ENCODE measurements at regions not wholly inside any gene's neighbourhood (a gene's known extent, or its start where the extent isn't known, plus 50 kb on each side); places are given as distances from the start of the nearest gene placed in this dataset.

DNA sequence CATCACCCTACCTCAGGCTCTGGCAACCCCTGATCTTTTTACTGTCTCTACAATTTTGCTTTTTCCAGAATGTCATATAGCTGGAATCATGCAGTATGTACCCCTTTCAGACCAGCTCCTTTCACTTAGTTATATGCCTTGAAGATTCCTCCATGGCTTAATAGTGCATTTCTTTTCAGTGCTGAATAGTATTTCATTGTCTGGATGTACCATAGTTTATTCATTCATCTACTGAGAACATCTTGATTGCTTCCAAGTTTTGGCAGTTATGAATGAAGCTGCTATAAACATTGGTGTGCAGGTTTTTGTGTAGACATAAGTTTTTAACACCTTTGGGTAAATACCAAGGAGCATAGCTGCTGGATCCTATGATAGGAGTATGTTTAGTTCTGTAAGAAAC is 50.8 kb upstream of the ANP32A start:
- TF ChIP-seq, protein P1, sequence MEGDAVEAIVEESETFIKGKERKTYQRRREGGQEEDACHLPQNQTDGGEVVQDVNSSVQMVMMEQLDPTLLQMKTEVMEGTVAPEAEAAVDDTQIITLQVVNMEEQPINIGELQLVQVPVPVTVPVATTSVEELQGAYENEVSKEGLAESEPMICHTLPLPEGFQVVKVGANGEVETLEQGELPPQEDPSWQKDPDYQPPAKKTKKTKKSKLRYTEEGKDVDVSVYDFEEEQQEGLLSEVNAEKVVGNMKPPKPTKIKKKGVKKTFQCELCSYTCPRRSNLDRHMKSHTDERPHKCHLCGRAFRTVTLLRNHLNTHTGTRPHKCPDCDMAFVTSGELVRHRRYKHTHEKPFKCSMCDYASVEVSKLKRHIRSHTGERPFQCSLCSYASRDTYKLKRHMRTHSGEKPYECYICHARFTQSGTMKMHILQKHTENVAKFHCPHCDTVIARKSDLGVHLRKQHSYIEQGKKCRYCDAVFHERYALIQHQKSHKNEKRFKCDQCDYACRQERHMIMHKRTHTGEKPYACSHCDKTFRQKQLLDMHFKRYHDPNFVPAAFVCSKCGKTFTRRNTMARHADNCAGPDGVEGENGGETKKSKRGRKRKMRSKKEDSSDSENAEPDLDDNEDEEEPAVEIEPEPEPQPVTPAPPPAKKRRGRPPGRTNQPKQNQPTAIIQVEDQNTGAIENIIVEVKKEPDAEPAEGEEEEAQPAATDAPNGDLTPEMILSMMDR (IDR thresholded peaks at IDR 0.05; ENCODE audit: low read depth, low read length) = no peak
- DNase-seq (ENCODE audit: low read depth in 2 of 2) = no peak
- no peak overlapping the region for H3K4me3 ChIP-seq (replicated peaks in 1 of 2; ENCODE audit: low read depth in 2 of 2, low read length in 2 of 2)

DNA sequence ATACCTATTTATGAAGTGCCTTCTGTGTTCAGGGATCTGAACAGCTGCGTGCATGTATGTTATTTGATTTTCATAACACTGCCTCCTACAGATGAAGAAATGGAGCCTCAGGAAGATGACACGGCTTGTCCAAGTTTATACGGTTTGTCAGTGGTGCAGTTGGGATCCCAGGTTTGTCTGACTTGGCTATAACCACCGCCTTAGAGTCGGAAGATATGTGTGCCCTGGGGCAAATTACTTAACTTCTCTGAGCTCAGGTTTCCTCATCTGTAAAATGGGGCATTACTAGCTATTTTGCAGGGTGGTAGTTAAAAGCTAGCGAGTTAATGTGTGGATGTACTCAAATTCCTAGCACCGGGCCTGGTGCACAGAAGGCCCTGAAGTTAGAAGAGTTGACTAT is 54.1 kb upstream of the ANP32A start:
- no peak for DNase-seq (ENCODE audit: low read depth in 2 of 2)
- TF ChIP-seq, protein P1 (IDR thresholded peaks at IDR 0.05; ENCODE audit: low read depth, low read length) = no peak
- H3K4me3 ChIP-seq (replicated peaks in 1 of 2; ENCODE audit: low read depth in 2 of 2, low read length in 2 of 2) = no peak overlapping the region

DNA sequence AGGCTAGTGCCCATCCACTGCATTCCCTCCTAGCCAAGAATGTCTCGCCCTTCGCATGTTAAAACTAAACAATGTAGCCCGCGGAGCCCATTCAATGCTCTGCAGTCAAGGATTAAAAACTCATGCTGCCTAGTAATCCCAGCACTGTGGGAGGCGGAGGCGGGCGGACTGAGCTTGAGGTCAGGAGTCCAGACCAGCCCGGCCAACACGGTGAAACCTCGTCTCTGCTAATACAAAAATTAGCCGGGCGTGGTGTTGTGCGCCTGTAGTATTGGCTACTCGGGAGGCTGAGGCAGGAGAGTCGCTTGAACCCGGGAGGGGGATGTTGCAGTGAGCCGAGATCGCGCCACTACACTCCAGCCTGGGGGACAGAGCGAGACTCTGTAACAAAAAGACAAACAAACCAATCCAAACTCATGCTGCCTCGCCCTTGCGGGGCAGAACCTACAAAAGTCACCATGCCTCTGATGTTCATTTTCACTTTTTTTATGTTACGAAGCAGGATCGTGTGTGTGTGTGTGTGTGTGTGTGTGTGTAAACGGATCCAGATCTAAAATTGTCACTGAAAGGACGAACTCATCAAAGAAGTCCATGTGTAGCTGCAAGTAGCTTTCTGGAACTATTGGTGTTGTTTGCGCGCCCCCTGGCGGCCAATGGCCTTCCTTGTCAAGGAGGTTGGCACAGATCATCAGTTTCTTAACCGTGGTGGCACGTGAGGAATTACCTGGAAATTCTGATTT is 54.8 kb upstream of the SPESP1 start:
- TF ChIP-seq, protein P1 (IDR thresholded peaks at IDR 0.05; ENCODE audit: low read depth, low read length) = peak; percentile 87
- H3K4me3 ChIP-seq (replicated peaks in 1 of 2; ENCODE audit: low read depth in 2 of 2, low read length in 2 of 2) = peak overlapping the region; percentile 31 to 43
- peak; percentile 93 for DNase-seq (ENCODE audit: low read depth in 2 of 2)

DNA sequence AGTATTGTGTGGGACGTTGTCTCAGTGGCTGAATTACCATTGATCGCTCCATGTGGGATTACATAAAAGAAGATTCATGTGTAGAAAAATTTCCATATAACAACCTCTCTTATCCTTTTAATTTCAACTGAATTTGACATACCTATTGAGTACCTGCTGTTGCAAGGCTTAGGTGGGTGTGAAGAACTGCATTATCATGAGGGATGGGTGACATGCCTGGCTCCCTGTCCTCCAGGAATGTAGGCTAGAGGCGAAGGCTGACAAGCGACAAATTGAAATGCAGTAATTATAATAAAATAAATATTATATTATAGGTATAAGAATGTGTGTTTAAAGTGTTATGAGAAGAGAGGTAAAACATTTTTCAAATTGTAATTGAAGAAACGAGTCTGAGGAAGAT is 52.7 kb upstream of the SPESP1 start:
- no peak overlapping the region for H3K4me3 ChIP-seq (replicated peaks in 1 of 2; ENCODE audit: low read depth in 2 of 2, low read length in 2 of 2)
- TF ChIP-seq, protein P1 (IDR thresholded peaks at IDR 0.05; ENCODE audit: low read depth, low read length) = no peak

DNA sequence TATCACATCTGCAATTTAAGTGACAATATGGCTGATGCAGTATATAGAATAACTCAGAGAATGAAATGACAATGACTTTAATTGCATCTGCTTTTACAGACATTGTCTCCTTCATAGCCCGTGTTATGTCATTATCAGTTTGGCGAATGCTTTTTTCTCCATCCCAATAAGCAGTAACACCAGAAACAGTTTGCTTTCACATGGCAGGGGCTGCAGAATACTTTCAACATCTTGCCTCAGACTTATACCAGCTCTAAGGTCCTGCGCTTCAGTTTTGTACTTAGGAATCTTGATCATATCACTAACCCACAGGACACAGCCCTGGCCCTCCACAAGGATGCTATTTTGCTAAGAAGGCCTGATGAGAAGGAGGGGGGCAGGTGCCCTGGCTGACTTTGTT is 49.9 kb upstream of the SPESP1 start:
- H3K4me3 ChIP-seq (replicated peaks in 1 of 2; ENCODE audit: low read depth in 2 of 2, low read length in 2 of 2) = no peak overlapping the region
- no peak for DNase-seq (ENCODE audit: low read depth in 2 of 2)
- TF ChIP-seq, protein P1 (IDR thresholded peaks at IDR 0.05; ENCODE audit: low read depth, low read length) = no peak

More for the DNA sequence above, 52.7 kb upstream of the SPESP1 start:
- DNase-seq (ENCODE audit: low read depth in 2 of 2) = no peak
